Breast epithelium (tissue), 4 donors: ENCODE measurements at regions not wholly inside any gene's neighbourhood (a gene's known extent, or its start where the extent isn't known, plus 50 kb on each side); places are given as distances from the start of the nearest gene placed in this dataset.

Source experiments
- DNase-seq, 2 donors: peaks; one replicate each; pipeline ENCODE4 v3.0.0-alpha.2; 2019; ENCODE audit warnings: low spot score in 2 of 2
- H3K27ac ChIP-seq, 2 donors: fragments of 200-600 bp; sonication (generic) in 1 of 2; one replicate each; pipeline ENCODE4 v1.5.1; 2016 to 2019; ENCODE audit warnings: mild to moderate bottlenecking in 1 of 2
- H3K27me3 ChIP-seq, 2 donors: fragments of 200-600 bp; sonication (generic) in 1 of 2; one replicate each; pipeline versions ENCODE4 v1.5.1 to v1.6.0; 2017 to 2019; ENCODE audit warnings: control low read depth in 1 of 2, mild to moderate bottlenecking in 1 of 2
- H3K36me3 ChIP-seq: fragments of 200-600 bp; one replicate; pipeline ENCODE4 v1.5.1; 2019
- H3K4me1 ChIP-seq, 2 donors: fragments of 200-600 bp; sonication (generic); one replicate each; pipeline ENCODE4 v1.5.1; 2016 to 2019; ENCODE audit warnings: control low read depth in 1 of 2
- H3K4me3 ChIP-seq, 3 donors: fragments of 200-600 bp; sonication (generic); 1 replicate in 2 of 3; 2 replicates in 1 of 3; pipeline ENCODE4 v1.5.1; 2016 to 2019; ENCODE audit warnings: mild to moderate bottlenecking in 3 of 3, moderate library complexity in 2 of 3
- H3K9me3 ChIP-seq, 2 donors: fragments of 200-600 bp; sonication (generic) in 1 of 2; one replicate each; pipeline ENCODE4 v1.5.1; 2016 to 2019; ENCODE audit warnings: control low read depth in 1 of 2
- POLR2A ChIP-seq: fragments of 450-650 bp; IDR thresholded peaks from one replicate; pipeline ENCODE4 v1.6.1; 2016; ENCODE audit warnings: antibody characterized with exemption, mild to moderate bottlenecking, moderate library complexity
- POLR2AphosphoS5 ChIP-seq, 3 donors: sonication (generic); formaldehyde crosslinking; IDR thresholded peaks; one replicate each; pipeline ENCODE4 v1.6.1; 2017; ENCODE audit warnings: antibody characterized with exemption in 3 of 3
- intact Hi-C: fragments of 100-400 bp; cut with DNase I; formaldehyde crosslinking; loops from one replicate; pipeline ENCODE4 v1.15.1; 2023; ENCODE audit warnings: low total_unique reads
- TF ChIP-seq, protein P1 (sequence below), 3 donors: fragments of 450-650 bp; IDR thresholded peaks; one replicate each; pipeline ENCODE4 v1.5.1; 2016 to 2017; ENCODE audit warnings: antibody characterized with exemption in 3 of 3, mild to moderate bottlenecking in 3 of 3, moderate library complexity in 3 of 3

DNA sequence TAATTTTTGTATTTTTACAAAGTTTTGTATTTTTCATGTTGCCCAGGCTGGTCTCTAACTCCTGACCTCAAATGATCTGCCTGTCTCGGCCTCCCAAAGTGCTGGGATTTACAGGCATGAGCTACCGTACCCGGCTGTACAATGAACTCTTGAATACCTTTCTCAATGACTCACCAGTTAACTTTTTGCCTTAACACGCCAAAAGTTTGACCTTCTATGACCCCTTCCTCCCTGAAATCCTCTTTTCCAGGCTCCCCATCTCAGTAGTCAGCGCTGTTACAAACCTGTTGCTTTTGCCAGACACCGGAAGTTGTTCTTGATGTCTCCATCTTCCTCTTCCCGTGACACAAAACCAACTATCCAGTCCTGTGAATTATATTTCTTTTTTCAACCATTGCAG, 158.1 kb upstream of the ASIC2 start:
- H3K4me1 ChIP-seq = no peaks in the 10 kb centered on the region
- H3K27me3 ChIP-seq = no peaks in the 10 kb centered on the region
- DNase-seq = no peak
- no peak overlapping the region for H3K27ac ChIP-seq
- no peaks in the 10 kb centered on the region for H3K36me3 ChIP-seq
- intact Hi-C loops = no loop called here
- H3K9me3 ChIP-seq = no peaks in the 10 kb centered on the region
- no peak overlapping the region for H3K4me3 ChIP-seq
- TF ChIP-seq POLR2A = no peak
- TF ChIP-seq POLR2AphosphoS5 (IDR thresholded peaks at IDR 0.05) = no peak
- TF ChIP-seq, protein P1, sequence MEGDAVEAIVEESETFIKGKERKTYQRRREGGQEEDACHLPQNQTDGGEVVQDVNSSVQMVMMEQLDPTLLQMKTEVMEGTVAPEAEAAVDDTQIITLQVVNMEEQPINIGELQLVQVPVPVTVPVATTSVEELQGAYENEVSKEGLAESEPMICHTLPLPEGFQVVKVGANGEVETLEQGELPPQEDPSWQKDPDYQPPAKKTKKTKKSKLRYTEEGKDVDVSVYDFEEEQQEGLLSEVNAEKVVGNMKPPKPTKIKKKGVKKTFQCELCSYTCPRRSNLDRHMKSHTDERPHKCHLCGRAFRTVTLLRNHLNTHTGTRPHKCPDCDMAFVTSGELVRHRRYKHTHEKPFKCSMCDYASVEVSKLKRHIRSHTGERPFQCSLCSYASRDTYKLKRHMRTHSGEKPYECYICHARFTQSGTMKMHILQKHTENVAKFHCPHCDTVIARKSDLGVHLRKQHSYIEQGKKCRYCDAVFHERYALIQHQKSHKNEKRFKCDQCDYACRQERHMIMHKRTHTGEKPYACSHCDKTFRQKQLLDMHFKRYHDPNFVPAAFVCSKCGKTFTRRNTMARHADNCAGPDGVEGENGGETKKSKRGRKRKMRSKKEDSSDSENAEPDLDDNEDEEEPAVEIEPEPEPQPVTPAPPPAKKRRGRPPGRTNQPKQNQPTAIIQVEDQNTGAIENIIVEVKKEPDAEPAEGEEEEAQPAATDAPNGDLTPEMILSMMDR (IDR thresholded peaks at IDR 0.05) = no peak

DNA sequence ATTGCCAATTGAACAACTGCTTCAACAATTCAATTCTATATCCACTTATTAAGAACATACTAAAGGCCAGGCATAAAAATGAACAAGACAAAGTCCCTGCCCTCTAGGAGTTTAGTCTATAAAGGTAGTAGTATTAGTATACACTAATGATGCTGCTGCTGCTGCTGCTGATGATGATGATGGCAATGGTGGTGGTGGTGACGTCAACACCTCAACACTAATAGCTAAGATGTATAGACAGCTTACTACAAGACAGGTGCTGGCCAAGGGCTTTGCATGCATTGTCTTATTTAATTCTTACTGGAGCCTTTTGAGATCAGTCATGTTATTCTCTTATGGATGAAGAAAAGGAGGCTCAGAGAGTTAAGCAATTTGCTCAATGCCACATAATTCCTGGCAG, 164.4 kb upstream of the ASIC2 start:
- Histone ChIP-seq H3K4me1 (no peaks in the 10 kb centered on the region), H3K36me3 (no peaks in the 10 kb centered on the region), H3K9me3 (no peaks in the 10 kb centered on the region), H3K4me3 (no peak overlapping the region), H3K27ac (no peak overlapping the region), H3K27me3 (no peaks in the 10 kb centered on the region)
- intact Hi-C loops = no loop called here
- TF ChIP-seq POLR2A = no peak
- no peak for TF ChIP-seq POLR2AphosphoS5 (IDR thresholded peaks at IDR 0.05)
- TF ChIP-seq, protein P1 (IDR thresholded peaks at IDR 0.05) = no peak
- no peak for DNase-seq

DNA sequence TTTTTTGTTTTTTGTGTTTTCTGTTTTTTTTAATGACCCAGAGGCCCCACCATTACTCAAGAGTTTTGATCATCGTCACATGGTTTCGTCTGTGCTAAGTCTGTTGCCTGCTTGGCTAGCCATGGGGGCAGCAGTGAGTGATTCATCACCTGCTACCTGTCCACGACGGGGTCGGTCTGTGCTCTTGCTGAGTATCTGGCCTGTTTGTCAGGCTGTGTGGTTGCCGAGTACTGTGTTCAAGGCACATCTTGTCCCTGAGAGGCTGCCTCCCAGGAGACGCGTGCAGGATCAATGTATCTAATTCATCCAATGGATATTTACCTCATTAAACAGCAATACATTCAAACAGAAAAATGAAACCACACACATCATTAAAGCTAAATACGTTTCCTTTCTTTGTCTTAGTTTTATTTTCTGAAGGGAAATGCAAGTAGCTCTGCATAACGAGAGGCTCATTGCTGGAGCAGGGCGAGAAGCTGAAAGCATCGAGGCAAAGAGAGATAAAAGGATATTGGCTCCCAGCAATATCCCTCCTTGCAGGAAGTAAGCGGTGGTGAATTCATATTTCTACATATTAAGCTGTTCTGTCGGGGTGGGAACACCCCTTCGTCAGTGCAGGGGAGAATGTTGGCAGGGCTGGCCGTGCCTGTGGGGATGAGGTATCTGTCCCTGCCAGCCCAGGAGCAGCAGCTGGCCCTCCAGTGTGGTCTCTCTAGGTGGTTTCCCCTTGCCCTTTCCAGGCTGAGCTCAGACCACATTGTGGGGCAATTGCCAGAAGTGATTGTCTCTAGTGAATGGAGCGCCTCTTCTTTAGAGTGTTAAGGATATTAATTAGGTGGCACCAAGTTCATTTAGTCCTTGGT, 166.2 kb upstream of the ASIC2 start:
- TF ChIP-seq POLR2A (no peak), POLR2AphosphoS5 (IDR thresholded peaks at IDR 0.05) (no peak)
- TF ChIP-seq, protein P1 (IDR thresholded peaks at IDR 0.05) = no peak
- H3K9me3 ChIP-seq = no peaks in the 10 kb centered on the region
- no peaks in the 10 kb centered on the region for H3K36me3 ChIP-seq
- no peaks in the 10 kb centered on the region for H3K4me1 ChIP-seq
- H3K27ac ChIP-seq = no peak overlapping the region
- no peaks in the 10 kb centered on the region for H3K27me3 ChIP-seq
- no peak overlapping the region for H3K4me3 ChIP-seq
- no peak for DNase-seq
- intact Hi-C loops = no loop called here

DNA sequence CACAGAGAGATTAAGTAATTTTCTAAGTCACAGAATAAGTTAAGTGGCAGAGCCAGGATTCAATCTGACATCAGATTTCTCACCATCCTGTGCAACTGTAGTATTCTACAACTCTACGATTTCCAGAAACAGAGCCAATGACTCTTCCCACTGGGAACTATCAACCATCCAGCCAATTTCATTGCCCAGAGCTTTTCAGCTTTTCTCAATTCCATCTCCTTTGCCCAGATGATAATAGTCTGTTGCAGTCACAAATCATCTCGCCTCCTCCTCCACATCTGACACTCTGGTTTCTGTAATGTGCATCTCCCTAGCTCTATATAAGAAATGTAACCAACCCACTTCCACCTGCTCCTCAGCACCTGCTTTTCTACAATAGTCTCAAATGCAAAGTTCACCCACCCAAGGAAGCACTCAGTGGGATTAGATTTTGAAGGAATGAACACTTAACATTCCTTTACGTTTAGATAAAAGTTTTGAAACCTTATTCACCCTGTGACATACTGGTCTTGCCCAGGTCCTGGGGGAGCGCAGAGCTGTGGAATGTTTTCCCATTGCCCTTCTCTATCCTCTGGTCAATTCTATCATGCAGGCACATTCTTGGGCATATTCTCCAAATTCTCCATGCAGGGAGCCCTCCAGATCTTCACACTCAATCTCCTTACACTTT, 167.8 kb upstream of the ASIC2 start:
- Histone ChIP-seq H3K27me3 (no peaks in the 10 kb centered on the region), H3K4me3 (no peak overlapping the region), H3K4me1 (no peaks in the 10 kb centered on the region), H3K9me3 (no peaks in the 10 kb centered on the region), H3K27ac (no peak overlapping the region), H3K36me3 (no peaks in the 10 kb centered on the region)
- TF ChIP-seq POLR2A = no peak
- TF ChIP-seq POLR2AphosphoS5 (IDR thresholded peaks at IDR 0.05) = no peak
- intact Hi-C loops = no loop called here
- no peak for DNase-seq

DNA sequence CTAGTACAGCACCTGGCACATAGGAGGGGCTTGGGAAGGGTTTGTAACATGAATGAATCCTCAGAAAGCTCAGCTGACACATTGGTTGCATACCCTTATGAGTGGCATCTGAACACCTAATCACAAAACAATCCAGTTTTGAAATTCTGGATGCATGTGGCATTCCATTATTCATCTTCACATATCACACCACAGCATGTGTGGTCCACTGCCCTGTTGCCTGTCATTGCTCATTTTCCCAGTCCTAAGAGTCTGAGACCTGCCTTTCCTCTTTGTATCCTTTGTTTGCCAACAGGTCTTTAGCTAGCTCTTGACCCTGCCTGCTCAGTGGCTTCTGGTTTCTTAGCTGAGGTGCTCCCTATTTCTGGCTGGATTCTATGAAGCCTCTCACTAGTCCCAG, 170.8 kb upstream of the ASIC2 start:
- H3K27me3 ChIP-seq = no peaks in the 10 kb centered on the region
- no peak for DNase-seq
- TF ChIP-seq POLR2A (no peak), POLR2AphosphoS5 (IDR thresholded peaks at IDR 0.05) (no peak)
- TF ChIP-seq, protein P1 (IDR thresholded peaks at IDR 0.05) = no peak
- no peaks in the 10 kb centered on the region for H3K4me1 ChIP-seq
- no peak overlapping the region for H3K4me3 ChIP-seq
- no peaks in the 10 kb centered on the region for H3K9me3 ChIP-seq
- intact Hi-C loops = no loop called here
- H3K36me3 ChIP-seq = no peaks in the 10 kb centered on the region
- H3K27ac ChIP-seq = no peak overlapping the region
